ENCODE measurements at regions not wholly inside any gene's neighbourhood (a gene's known extent, or its start where the extent isn't known, plus 50 kb on each side); places are given as distances from the start of the nearest gene placed in this dataset.

DNA sequence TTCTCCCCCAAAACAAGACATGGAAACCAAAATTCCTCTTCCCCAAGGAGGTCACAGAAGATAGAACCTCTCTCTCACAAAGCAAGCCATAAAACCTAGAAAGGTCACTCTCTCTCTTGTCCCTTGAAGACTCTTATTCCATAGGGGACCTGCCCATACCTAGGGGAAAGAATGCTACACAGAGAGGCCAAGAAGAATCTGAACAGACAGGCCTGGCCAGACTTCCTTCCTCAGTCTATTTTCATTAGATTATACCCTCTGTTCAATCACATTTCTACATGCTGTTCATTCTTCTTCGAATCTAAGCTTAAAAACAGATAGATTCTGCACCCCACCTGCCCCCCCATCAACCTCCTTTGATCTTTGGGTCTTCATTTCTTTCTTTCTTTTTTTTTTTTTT, 206.8 kb downstream of the TLE4 start:
- TF ChIP-seq MAX (IDR thresholded peaks at IDR 0.05; ENCODE audit: low read depth, low read length) (no peak), POLR2A (IDR thresholded peaks at IDR 0.05; ENCODE audit: extremely low read depth, insufficient read length) (no peak)
